ENCODE measurements at regions not wholly inside any gene's neighbourhood (a gene's known extent, or its start where the extent isn't known, plus 50 kb on each side); places are given as distances from the start of the nearest gene placed in this dataset.

GRCh38 chr2:215790523-215791421, 222.6 kb downstream of the MREG start:
- no peak for TF ChIP-seq FOXM1 (IDR thresholded peaks at IDR 0.05; ENCODE audit: borderline replicate concordance)
- no peak for TF ChIP-seq TARDBP (IDR thresholded peaks at IDR 0.05)

All from HEK293T (cell line).